Motor neuron (in vitro differentiated cells): ENCODE measurements at regions not wholly inside any gene's neighbourhood (a gene's known extent, or its start where the extent isn't known, plus 50 kb on each side); places are given as distances from the start of the nearest gene placed in this dataset.

Experiments
- ATAC-seq, 8 experiments: fragments of 200-7000 bp; cut with Tn5 transposase; replicated peaks in 6 of 8; 2 replicates each; pipeline ENCODE4 v1.8.0; 2021; ENCODE audit warnings: mild to moderate bottlenecking in 8 of 8, moderate library complexity in 8 of 8
- H3K27ac ChIP-seq, 2 donors: fragments of 250-450 bp; sonication (Bioruptor Pico); 2 replicates each; pipeline ENCODE4 v1.9.0; 2021; ENCODE audit warnings: antibody characterized with exemption in 2 of 2, mild to moderate bottlenecking in 2 of 2, moderate library complexity in 1 of 2
- H3K4me1 ChIP-seq, 2 donors: fragments of 250-450 bp; sonication (Bioruptor Pico); replicated peaks in 1 of 2; 2 replicates each; pipeline ENCODE4 v1.6.1; 2021; ENCODE audit warnings: antibody characterized with exemption in 2 of 2, mild to moderate bottlenecking in 2 of 2, moderate library complexity in 1 of 2
- H3K4me3 ChIP-seq, 5 donors: fragments of 250-450 bp; sonication (Bioruptor Pico); 2 replicates each; pipeline ENCODE4 v1.9.0; 2021; ENCODE audit warnings: antibody characterized with exemption in 5 of 5, mild to moderate bottlenecking in 5 of 5, moderate library complexity in 4 of 5
- WGBS, 10 experiments: fragments of 450-650 bp; shearing (Covaris generic); methylation state at CpG; one replicate each; pipeline ENCODE4 v1.0.0; 2022; 5-methylcytosine and 5-hydroxymethylcytosine counted together
- in situ Hi-C, 9 experiments: fragments of 400-800 bp; cut with MboI; loops; one replicate each; pipeline ENCODE4 v1.15.0; 2021; ENCODE audit warnings: low sequenced_read_pairs in 9 of 9, low pct_unique_long_range_greater_than_20kb in 2 of 9; ENCODE audit not compliant: unreplicated experiment in 9 of 9

GRCh38 chr3:6098516-6099157 lies 762.3 kb upstream of the GRM7 start:
- no peak for ATAC-seq

GRCh38 chr3:6099458-6100075 lies 761.3 kb upstream of the GRM7 start:
- H3K27ac ChIP-seq, result no peak overlapping the region
- in situ Hi-C loops, result no loop called here

More at GRCh38 chr3:6098516-6099157, 762.3 kb upstream of the GRM7 start:
- no peak overlapping the region for H3K4me3 ChIP-seq
- H3K4me1 ChIP-seq, result peaks cover 0 to 1% of the 10 kb centered on the region in 2 donors
- in situ Hi-C loops, result no loop called here
- no peak overlapping the region for H3K27ac ChIP-seq
- 0 to 87% (median 40%) methylated on average over 1 to 3 of the region's 3 CpGs; no CpG with 5 or more reads in 1 of the 10 experiments for WGBS, 10 experiments

DNA sequence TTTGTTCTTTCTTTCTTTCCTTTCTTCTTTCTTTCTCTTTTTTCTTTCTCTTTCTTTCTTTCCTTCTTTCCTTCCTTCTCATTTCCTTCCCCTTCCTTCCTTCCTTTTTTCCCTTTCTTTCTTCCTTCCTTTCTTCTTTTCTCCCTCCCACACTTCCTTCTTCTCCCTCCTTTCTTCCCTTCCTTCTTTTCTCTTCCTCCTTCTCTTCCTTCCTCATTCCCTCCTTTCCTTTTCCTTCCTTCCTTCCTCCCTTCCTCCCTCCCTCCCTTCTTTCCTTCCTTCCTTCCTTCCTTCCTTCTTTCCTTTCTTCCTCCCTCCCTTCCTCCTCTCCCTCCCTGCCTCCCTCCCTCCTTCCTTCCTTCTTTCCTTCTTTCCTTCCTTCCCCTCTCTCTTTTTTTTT lies 755.7 kb upstream of the GRM7 start:
- in situ Hi-C loops, result no loop called here

More at GRCh38 chr3:6099458-6100075, 761.3 kb upstream of the GRM7 start:
- 0 to 96% (median 50%) methylated on average over 1 to 5 of the region's 5 CpGs; no CpG with 5 or more reads in 1 of the 10 experiments for WGBS, 10 experiments
- Histone ChIP-seq H3K4me1 (no peaks in the 10 kb centered on the region), H3K4me3 (no peak overlapping the region)
- no peak for ATAC-seq

GRCh38 chr3:6108957-6109356 lies 752.0 kb upstream of the GRM7 start:
- in situ Hi-C loops, result no loop called here
- no peak overlapping the region for H3K4me3 ChIP-seq
- H3K4me1 ChIP-seq, result peaks cover 0 to 6% of the 10 kb centered on the region in 2 donors
- 37 to 93% (median 70%) methylated on average over 4 to 7 of the region's 7 CpGs; no CpG with 5 or more reads in 1 of the 10 experiments for WGBS, 10 experiments
- no peak overlapping the region for H3K27ac ChIP-seq
- ATAC-seq, result no peak

More for the DNA sequence above, 755.7 kb upstream of the GRM7 start:
- Histone ChIP-seq H3K4me3 (no peak overlapping the region), H3K4me1 (no peaks in the 10 kb centered on the region), H3K27ac (no peak overlapping the region)
- ATAC-seq, result no peak

- no peak for ATAC-seq
- Histone ChIP-seq H3K27ac (no peak overlapping the region), H3K4me3 (no peak overlapping the region), H3K4me1 (peaks cover 0 to 6% of the 10 kb centered on the region in 2 donors)
- 0 to 94% (median 13%) methylated on average over 1 to 3 of the region's 3 CpGs; no CpG with 5 or more reads in 2 of the 10 experiments for WGBS, 10 experiments
- in situ Hi-C loops, result no loop called here
These were observed 750.5 kb upstream of the GRM7 start for GRCh38 chr3:6110451-6110850.

DNA sequence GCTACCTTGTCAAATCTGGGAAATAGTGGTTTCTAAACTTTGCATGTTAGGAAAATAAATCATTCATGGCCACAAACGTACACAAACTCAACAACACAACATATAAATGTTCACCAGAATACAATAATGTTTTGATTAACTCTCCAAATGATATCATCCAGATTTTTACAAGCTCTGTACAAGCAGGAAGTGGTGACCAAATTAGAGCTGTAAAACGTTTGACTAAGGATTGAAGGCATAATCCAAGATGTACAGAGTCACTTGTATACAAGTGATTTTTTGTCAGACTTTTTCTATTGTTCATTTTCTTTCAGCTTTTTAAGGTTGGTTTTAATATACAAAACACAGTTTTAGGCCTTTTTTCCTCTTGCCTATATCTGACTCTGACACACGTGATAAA lies 748.4 kb upstream of the GRM7 start:
- Histone ChIP-seq H3K27ac (no peak overlapping the region), H3K4me3 (no peak overlapping the region), H3K4me1 (peaks cover 0 to 6% of the 10 kb centered on the region in 2 donors)
- WGBS, 10 experiments, result 0 to 89% (median 34%) methylated on average over 2 to 3 of the region's 3 CpGs
- in situ Hi-C loops, result no loop called here
- no peak for ATAC-seq

GRCh38 chr3:6113338-6113737 lies 747.6 kb upstream of the GRM7 start:
- Histone ChIP-seq H3K27ac (no peak overlapping the region), H3K4me3 (no peak overlapping the region), H3K4me1 (peaks cover 0 to 6% of the 10 kb centered on the region in 2 donors)
- in situ Hi-C loops, result no loop called here
- no peak for ATAC-seq
- whole genome bisulfite sequencing, 10 experiments, result 0 to 100% (median 62%) methylated on average over 1 to 2 of the region's 2 CpGs; no CpG with 5 or more reads in 2 of the 10 experiments

DNA sequence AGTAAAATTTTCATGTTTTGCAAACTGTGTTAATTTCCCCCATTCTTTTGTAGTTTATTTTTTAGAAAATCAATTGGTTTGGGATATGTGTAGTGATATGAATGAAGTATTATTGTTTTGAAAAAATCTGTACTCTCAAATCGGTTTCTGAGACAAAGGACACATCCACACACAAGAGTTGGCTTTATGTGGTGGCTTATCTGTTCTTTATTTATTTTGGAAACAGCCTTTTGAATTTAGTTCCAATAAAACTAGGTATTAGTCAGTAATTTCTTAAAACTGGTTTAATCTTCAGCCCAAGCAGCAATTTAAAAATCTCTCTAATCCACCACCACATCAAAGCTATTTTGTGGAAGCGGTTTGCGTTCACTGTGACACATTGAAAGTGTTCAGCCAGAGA lies 741.5 kb upstream of the GRM7 start:
- in situ Hi-C loops, result no loop called here
- no peak overlapping the region for H3K4me3 ChIP-seq
- ATAC-seq, result no peak
- 8 to 97% (median 33%) methylated on average over 1 to 3 of the region's 3 CpGs; no CpG with 5 or more reads in 1 of the 10 experiments for WGBS, 10 experiments
- H3K4me1 ChIP-seq, result no peaks in the 10 kb centered on the region
- no peak overlapping the region for H3K27ac ChIP-seq

DNA sequence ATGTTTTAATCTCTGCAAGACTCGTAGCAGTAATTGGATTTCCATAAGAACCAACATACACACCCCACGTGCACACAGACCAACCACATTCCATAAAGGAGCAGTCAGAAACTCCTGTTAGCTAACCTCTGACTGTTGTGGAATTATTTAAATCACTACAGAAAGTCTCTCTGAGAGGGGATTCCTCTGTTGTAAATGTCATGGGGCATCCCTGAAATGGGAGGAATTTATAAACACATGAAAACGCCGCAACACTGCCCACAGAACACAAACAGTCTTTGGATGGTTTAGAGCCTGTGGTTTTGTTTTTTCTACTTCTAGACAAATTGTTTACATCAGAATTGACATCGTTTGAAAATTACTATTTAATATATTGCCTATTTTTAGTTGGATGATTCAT lies 740.1 kb upstream of the GRM7 start:
- in situ Hi-C loops, result no loop called here

GRCh38 chr3:6124875-6125274 lies 736.0 kb upstream of the GRM7 start:
- Histone ChIP-seq H3K27ac (no peak overlapping the region), H3K4me3 (no peak overlapping the region), H3K4me1 (no peaks in the 10 kb centered on the region)
- 10 to 100% (median 63%) methylated on average over 1 to 5 of the region's 5 CpGs for WGBS, 10 experiments
- ATAC-seq, result no peak
- in situ Hi-C loops, result no loop called here

More for the DNA sequence above, 740.1 kb upstream of the GRM7 start:
- Histone ChIP-seq H3K4me1 (no peaks in the 10 kb centered on the region), H3K4me3 (no peak overlapping the region), H3K27ac (no peak overlapping the region)
- WGBS, 10 experiments, result 0 to 88% (median 40%) methylated on average over 1 to 5 of the region's 5 CpGs; no CpG with 5 or more reads in 1 of the 10 experiments
- no peak for ATAC-seq

DNA sequence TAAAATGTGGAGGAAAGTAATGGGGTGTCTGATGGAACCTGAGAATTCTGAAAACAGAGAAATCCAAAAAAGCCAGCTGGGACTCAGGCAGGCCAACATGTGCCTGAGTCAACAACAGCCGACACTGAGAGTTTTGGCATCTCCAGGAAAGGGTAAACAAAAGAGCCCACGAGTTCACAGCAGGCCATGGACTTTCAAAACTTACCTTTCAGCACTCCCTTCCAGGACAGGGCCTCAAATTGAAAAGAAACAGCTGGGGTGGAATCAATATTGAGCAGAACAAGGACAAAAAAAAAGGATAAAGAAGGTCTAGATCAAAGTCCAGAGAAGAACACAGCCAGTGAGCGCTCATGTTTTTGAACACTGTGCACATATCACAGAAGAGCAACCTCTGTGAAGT lies 735.4 kb upstream of the GRM7 start:
- WGBS, 10 experiments, result 0 to 60% (median 11%) methylated on average over 1 to 3 of the region's 3 CpGs; no CpG with 5 or more reads in 1 of the 10 experiments
- in situ Hi-C loops, result no loop called here
- H3K4me3 ChIP-seq, result no peak overlapping the region
- H3K27ac ChIP-seq, result no peak overlapping the region
- ATAC-seq, result no peak
- no peaks in the 10 kb centered on the region for H3K4me1 ChIP-seq

GRCh38 chr3:6132684-6133432 lies 728.1 kb upstream of the GRM7 start:
- H3K4me3 ChIP-seq, result no peak overlapping the region
- H3K4me1 ChIP-seq, result no peaks in the 10 kb centered on the region
- in situ Hi-C loops, result no loop called here
- no peak for ATAC-seq
- no peak overlapping the region for H3K27ac ChIP-seq
- WGBS, 10 experiments, result 3 to 100% (median 56%) methylated on average over 2 to 7 of the region's 8 CpGs

DNA sequence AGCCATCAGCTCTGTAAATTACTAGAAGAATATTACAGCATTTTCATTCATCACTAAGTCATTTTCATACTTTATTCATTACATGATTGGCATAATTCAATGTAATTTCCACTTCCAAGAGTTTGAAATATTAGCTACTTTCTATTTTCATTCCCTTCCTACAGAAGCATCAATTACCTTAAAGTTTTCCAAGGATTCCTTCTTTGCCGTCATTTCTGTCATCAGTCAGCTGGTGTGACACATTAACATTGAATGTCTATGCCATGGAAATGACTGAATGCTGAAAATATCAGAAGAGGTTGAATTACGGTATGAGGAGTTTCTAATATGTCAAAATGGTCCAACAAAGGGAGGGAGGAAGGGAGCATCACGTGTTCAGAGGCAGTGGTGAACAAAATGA lies 718.2 kb upstream of the GRM7 start:
- in situ Hi-C loops, result no loop called here
- Histone ChIP-seq H3K4me3 (no peak overlapping the region), H3K4me1 (no peaks in the 10 kb centered on the region), H3K27ac (no peak overlapping the region)
- WGBS, 10 experiments, result 0 to 95% (median 41%) methylated on average over 1 to 3 of the region's 3 CpGs
- ATAC-seq, result no peak
